ENCODE measurements at regions not wholly inside any gene's neighbourhood (a gene's known extent, or its start where the extent isn't known, plus 50 kb on each side); places are given as distances from the start of the nearest gene placed in this dataset.

DNA sequence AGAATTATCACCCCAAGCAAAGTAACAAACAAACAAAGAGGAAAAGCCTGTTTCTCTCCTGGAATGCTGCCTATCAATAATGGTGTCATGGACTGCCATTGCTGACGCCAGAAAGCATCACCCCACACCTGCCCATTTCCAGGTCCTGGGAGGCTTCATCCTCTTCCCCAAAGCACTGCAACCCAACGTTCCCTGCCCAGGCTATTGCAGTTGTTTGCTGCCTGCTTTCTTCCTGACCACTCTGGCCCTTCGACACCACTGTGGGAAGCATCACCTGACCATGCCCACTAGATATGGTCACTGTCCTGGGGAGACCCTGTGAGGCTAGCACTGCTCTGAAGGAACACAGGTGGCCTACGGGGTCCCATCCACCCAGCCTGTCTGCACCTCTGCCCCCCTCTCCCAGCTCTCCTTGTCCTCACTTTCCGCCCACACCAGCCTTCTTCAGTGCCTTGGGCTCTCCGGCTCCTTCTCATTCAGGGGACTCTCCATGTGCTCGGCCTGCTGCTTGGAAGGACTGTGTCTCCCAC, 439.6 kb downstream of the GLRX3 start:
- no peak for DNase-seq

DNA sequence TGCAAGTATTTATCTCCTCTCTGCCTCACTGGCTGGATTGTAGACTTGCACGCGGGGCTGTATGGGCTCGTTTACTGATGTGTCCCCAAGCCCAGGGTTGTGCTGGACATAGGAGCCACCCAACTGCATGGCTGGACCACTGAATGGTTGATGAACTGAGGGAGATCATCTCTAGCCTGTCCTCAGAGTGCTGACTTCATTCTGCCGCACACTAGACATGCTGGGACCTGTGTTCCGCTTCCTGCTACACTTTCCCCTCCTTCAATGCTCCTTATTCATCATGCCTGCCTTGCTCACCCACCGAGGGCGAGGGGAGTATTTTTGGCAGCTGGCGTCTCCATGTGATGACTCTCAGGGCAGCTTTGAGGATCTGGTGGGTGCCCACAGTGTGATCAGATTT, 440.2 kb downstream of the GLRX3 start:
- DNase-seq, result no peak

DNA sequence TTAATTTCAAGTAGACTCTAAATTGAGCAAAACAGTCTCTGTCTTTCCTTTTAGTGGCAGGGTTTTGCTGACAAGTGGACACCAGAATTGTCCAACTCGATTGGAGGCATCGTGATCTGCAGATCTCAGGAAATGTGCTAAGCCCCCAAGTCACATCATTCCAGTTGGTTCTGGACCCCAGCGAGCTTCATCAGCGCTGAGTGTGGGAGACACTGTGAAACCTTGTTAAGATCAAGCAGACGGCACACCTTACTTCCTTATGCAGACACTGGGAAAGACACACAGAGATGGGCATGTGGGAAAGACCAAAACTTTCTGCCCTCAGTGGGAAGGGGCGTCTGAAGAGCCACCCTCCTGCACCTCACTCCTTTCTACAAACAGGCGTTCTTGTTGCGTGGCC, 440.8 kb downstream of the GLRX3 start:
- DNase-seq, result no peak

DNA sequence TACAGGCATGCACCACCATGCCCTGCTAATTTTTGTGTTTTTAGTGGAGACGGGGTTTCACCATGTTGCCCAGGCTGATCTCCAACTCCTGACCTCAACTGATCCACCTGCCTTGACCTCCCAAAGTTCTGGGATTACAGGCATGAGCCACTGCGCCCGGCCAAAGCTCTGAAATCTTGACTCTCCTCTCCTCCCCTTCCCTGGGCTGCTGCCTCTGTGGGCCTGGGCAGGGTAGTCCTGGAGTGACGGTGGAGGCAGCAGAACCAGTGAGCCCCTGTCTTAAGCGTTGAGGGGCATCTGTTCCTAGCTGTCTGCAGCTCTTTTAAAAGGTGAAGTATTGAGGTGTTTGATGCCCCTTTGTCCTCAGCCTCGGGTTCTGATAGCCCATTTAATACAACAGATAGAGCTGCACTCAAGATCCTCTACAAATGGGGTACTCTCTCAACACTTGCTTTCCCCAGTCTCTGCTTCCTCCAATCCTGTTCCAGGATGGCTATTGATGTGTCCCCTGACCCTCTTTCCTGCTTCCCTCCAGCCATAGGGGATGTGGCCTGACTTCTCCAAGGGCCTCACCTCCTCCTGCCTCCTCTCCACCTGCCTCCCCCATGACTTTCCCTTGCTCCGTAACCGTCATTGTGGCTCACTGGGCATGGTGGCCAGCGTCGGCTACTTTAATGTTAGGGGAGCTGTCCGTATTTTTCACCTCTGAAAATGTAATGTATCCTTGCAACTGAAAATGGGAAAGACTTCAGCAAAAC, 442.5 kb downstream of the GLRX3 start:
- no peak for DNase-seq

DNA sequence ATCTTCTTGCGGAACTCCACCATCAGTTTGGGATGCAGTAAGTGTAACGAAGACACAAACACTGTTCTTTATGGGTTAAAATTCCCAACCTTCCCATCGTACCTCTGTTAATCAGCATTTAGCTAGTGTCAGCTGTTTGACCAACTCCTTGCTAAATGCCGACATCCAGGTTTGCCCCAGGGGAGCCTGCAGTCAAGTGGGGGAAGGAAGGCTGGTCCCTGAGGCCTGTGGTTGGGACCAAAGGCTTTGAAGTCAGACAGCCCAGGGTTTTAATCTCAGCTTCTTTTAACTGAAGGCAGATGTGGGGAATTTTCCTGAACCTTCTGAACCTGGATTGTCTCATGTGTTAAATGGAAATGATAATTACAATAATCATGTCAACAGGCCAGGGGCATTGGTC, 443.7 kb downstream of the GLRX3 start:
- no peak for DNase-seq

DNA sequence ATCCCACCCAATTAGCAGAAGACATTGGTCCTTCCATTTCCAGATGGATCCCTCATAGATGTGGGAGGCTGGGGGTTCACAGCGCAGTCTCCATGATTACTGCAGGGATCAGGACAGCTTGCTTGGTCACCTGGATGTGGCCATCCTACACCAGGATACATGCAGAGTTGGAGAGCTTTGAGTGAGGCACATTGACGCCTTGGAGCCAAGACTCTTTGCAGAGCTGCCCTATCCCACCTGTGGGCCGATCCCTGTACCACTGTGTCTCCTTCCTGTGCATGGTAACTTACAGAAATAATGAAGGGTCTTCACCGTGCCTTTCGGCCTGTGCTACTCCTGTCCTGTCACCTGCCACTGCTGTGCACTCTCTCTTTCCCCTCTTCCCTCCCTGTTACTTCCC, 444.8 kb downstream of the GLRX3 start:
- no peak for DNase-seq

DNA sequence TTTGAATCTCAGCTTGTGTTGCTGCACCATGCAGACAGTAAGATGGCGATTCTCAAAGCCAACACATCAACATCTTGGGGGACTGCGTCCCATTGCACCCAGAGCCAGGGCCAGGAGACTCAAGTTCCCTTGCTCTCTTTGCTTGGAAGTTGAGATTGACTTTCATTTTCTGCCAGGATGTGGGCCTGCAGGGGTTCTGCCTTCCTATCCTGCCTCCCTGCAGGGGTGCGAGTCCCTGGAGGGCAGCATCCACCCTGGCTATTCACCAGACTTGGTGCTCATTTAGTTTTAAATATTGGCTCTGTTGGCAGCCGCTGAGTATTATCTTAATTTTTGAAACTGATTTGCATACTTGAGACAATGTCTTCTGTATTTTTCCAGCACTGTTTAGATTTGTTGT, 451.5 kb downstream of the GLRX3 start:
- DNase-seq, result no peak

DNA sequence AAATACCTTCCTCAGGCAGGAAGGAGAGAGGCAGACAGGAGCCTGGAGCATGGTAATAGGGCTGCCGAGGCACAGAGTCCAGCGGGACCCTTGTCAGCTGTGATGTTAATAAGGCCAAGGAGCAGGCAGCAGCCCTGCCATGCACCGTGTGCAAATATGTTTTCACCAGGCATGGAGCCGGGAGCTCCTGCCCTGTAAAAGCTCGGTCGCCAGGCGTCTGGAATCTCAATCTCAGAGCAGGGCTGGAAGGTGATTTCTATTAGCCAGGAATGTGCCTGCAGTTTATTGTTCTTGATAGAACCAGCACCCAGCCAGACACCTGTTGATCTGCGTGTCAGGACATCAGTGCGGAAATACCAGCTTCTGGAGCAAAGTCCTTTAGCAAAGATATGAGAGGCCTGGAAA, 469.8 kb downstream of the GLRX3 start:
- no peak for DNase-seq

DNA sequence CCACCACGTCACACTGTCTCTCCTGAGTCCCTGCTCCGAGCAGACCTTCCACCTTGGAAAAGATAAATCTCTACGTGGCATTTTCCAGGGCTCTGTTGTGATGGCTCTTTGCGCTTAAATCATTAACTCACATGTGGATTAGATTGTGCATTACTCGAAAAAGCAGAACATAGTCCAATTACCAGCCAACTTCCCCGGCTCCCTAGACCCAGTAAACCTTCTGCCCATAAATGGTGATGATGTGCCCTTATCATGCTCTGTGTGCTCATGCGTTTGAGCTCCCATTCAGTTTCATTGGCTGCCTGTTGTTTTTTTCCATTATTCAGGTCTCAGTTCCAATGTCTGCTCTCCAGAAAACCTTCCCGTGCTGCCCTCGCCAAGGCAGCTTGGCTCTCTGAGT, 471.2 kb downstream of the GLRX3 start:
- no peak for DNase-seq

DNA sequence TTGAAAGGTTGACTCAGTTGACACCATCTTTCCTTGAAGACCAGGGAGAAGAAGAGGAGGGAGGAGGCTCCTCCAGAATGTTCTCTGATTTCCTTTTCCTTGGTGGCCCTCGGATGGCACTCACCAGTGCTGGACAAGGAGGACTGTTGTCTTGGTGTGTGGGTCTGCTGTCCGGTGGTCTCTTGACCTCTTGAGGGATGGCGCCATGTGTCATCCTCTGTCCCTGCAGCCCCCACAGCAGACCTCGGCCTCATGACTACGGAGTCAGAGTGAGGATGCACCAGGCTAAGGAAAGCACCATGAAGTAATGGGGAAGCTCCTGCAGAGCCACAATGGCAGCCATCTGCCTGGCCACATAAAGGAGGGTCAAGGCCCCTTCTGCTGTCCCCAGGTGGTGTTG, 475.0 kb downstream of the GLRX3 start:
- DNase-seq, result no peak

DNA sequence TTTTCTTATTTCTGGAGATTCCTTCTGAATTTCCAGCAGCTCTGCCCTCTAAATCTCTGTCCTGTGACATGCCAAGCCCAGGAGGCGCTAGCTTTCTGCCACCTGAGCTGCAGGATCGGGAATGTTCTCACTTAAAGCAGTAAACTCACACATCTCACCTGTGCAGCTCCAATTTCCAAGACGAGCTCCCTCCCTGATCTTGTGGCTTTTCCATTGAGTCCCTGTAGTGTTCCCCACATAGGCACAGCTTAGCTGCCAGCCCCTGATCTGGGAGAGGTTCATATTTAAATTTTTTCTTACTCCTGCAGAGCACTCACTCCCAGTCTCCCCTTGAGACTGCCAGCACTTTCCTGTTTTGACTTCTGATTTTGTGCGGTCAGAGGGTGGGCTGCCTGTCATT, 479.3 kb downstream of the GLRX3 start:
- no peak for DNase-seq

DNA sequence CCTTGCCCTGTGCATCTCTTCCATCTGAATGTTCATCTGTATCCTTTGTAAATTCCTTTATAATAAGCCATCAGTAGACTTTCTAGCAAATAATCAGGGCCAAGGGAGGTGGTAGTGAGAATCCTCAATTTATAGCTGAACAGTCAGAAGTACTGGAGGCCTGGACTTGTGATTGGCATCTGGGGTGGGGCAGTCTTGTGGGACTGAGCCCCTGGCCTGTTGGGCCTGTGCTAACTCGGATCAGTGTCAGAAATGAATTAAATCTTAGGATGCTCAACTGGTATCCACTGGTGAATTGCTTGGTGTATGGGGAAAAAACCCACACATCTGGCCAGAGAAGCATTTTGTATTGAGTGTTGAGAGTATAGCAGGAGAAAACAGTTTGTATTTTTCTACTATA, 481.8 kb downstream of the GLRX3 start:
- no peak for DNase-seq

DNA sequence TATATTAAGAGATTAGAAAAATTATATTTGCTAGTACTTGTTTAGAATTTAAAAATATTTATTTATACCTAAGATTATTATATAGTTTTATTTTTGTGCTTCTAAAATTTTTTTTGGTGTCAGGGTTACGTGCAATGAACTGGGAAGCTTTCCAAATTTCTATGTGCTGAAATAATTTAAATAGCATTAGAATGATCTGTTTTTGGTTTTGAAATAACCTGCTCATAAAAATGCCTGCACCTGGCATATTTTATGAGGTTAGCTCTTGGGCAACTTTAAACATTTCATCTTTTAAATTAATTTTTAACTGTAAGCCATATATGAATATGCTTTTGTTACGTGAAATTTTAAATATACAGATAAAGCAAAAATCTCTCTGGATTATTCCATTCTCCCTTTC, 482.5 kb downstream of the GLRX3 start:
- DNase-seq, result no peak

DNA sequence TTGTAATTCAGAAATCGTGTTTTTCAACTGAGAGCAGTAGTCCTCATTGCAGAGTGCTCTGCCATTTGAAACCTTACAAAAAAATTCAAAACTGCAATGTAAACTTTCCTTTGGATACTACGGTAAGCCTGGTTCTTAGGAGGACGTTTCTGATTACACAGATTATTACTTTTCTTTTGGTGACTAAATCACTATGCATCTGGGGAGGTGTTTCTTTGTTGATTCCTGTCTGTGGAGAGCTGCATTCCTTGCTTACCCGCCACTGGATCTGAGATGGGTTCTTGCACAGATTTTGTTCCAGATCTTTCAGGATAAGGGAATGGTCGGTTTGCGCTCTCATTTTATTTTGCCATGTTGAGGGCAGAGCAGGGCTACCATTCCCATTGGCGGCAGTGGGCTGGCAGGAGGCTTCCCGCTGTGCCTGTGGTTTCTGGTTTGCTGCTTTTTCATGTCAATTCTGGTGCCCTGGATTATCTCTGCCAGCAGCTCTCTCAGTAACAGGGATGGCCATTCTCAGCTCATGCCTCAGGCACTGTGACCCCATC, 485.1 kb downstream of the GLRX3 start:
- DNase-seq, result no peak

DNA sequence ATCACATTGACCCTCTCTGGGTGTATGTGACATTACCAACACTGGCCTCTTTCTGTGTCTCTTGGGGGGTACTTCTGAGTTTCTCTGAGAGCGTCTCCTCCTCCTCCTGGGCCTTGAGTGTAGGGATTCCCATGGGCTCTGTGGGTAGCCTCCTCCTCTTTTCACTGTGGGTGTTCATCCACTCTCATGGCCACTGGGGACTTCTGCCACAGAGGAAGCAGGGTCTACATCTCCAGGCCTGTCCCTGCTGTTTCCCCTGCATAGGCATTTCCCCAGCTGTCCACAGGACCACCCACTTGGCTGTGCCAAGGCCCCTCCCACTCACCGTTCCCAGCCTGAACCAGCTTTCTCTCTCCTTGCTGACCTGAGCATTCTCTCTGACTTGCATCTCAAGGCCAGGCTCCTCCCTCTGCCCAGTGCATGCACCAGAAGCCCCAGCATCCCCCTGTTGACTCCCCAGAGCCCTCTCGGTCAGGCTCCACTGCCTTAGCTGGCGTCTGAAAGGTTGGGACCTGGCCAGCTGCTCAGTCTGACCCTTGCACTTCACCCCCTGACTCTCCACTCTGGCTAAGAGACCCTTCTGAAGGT, 487.6 kb downstream of the GLRX3 start:
- no peak for DNase-seq

DNA sequence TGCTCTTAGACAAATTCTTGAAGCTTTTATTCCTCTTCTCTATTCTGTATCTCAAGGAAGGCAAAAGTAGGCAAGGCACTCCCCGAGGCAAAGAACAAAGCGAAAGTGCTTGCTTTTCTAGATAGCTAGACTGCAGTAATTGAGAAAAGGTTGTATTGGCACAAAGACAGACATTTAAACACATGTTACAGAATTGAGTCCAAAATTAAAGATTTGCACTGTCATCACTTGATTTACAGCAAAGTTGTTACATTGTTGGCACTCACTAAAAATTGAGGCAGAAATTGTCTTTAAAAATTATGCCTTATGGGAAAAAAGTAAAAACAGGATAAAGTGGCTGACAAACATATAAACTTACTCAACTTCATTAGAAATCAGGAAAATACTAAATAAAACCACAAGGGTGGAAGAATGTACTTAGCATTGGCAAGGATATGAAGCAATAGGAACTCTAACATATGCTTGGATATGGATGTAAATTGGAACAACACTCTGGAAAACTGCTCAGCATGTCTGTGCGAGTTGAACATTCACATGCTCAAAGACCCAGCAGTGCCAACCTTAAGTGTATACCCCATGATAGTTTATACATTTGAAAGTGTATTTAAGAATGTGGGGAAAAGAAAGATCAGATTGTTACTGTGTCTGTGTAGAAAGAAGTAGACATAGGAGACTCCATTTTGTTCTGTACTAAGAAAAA, 491.3 kb downstream of the GLRX3 start:
- DNase-seq, result no peak

DNA sequence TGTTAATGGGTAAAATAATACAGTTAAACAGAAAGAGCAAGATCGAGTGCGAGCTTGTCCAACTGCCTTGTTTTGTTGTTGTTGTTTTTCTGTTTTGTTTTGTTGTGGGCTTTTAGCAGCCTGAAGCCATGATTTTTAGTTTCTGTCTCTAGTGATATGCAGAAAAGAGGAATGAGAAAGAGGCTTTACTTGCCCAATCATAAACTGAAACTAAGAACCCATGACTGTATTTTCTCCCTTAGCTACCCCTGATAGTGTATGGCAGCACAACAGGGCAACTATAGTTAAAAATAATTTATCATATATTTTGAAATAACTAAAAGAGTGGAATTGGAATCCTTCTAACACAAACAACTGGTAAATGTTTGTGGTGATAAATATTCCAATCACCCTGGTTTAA, 493.9 kb downstream of the GLRX3 start:
- DNase-seq, result no peak

DNA sequence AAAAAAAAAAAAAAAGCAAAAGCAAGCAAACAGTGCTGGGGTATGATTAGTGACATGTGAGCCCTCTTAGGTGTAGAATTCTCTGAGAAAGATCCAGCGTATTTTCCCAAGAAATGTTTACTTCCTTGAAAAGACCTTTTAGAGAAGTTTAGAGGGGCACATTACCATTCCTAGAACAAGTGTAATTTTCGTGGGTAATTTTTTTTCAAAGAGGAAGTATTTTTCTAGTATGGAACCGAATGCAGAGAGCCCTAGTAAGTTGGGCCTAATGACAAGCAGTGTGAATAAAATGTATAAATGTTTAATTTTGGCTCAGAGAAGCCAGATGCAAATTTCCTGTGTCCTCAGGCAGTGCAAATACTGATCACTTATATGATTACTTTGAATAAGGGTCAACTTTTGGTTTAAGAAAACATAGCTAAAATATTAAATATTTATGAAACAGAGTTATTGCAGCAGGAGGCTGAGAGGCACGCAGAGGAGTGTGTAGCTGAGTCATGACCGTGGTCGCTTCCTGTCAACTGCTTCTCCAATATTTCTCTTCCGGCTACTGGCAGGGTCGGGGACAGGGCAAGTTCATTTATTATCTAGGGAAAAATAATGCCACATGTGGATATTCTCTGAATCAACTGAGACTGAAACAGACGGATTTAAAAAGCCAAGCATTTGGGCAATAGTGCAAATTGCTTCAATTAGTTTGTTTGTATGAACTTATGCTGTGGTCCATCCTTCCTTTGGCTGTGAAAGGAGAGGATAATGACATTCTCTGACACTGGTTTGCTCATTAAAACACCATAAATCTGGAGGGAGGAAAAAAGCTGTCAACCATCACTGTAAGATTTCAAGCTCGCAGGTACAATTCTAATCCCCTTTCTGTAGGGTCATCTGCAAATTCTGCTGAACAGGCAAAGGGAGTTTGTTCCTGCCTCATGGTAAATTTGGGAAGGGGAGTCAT, 495.2 kb downstream of the GLRX3 start:
- no peak for DNase-seq

DNA sequence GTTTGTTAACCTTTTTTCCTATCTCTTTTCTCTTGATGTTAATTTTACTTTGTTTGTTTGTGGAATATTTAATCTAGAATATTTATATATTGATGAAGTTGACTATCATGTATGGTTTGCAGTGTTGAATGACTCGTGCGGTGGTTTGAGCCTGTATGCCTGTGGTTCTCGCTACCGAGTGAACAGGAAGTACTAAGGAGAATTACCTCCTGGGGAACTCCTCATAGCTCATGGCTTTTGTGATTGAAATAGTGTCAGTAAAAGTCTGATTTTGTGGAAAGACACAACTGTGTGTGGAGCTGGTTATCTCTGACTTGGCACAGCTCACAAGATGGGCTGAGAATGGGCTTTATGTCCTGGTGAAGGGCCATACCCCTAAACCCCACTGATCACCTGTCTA, 498.6 kb downstream of the GLRX3 start:
- no peak for DNase-seq

DNA sequence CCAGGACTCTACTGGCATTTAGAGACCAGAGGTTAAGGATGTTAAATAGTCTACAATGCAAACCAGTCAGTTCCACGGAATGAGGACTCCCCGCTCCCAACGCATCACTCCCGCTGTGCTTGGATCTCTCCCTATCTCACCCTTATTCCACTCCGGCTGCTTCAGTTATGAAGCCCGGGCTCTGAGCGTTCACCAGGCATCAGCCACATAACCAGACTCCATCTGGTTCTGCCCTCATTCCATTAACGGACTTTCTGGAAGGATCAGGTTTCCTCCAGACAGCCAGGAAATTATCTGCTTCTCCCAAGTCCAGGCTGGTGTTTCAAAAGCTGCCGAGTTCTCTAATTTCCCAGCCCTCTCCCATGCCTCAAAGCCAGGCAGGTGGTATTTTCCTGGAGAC, 499.3 kb downstream of the GLRX3 start:
- DNase-seq, result no peak

DNA sequence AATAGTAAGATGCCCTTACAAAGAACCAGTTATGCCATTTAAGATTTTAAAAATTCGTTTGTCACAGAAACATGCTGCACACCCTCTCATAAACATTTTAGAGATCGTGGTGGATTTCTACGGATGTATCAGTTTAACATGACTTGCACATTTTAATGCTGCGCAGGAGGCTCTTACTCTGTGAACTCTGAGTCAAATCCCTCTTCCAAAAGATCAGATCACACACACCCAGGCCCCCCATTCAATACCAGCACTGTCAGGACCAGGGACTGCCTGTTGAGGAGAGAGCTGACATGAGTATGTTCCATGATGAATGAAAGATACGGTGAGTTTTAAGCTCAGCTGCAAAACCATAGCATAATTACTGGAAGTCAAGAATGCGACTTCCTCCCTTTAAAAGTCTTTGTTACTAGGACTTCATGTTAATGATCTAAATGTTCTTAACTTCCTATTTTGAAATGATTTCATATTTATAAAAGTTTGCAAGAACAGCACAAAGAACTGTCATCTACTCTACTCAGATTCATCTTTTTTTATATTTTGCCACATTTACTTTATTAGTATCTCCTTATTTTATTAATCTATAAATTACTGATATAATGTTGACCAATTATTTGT, 500.2 kb downstream of the GLRX3 start:
- DNase-seq, result no peak

DNA sequence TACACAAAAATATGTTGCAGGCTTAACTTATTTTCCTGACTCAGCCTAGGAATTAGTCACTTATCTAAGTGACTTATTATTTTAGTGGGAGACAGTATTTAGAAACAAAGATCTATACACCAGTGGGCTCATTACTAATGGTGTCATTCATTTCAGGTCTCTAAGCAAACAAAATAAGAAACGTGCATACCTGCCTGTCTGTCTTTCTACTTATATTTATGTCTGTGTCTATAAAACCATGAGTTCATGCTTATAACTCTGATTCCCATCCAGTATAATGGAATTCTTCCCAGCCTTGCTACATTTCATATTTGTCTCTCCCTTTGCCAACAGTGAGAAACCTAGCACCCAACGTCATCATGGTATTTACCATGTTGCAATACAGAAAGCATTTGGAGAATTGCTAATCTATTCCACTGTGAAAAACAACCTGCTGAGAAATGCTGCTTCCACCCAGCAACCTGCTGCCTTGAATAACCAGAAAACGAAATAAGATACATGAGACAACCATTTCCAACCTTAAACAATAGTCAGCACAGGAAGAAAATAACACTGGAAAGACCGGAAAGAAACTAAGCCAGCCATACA, 501.0 kb downstream of the GLRX3 start:
- no peak for DNase-seq

All from NCI-H146 (cell line).